Psoas muscle (tissue), 7 donors: ENCODE measurements at regions not wholly inside any gene's neighbourhood (a gene's known extent, or its start where the extent isn't known, plus 50 kb on each side); places are given as distances from the start of the nearest gene placed in this dataset.

ENCODE experiments used
- ATAC-seq, 4 donors: fragments of 200-7000 bp; cut with Tn5 transposase; one replicate each; pipeline ENCODE4 v1.9.1; 2020; ENCODE audit warnings: moderate library complexity in 3 of 4, mild to moderate bottlenecking in 2 of 4
- DNase-seq, 2 donors: peaks; one replicate each; pipeline ENCODE4 v3.0.0-alpha.2; 2020
- H3K27ac ChIP-seq: fragments of 200-600 bp; one replicate; pipeline ENCODE4 v1.8.0; 2022
- H3K27me3 ChIP-seq, 3 donors: fragments of 200-600 bp in 1 of 3; one replicate each; pipeline versions ENCODE4 v1.6.1 to v1.8.0; 2013 to 2022; ENCODE audit warnings: low read length in 2 of 3, mild to moderate bottlenecking in 2 of 3, moderate library complexity in 1 of 3; ENCODE audit not compliant: insufficient read depth in 3 of 3
- H3K36me3 ChIP-seq, 2 donors: fragments of 200-600 bp in 1 of 2; one replicate each; pipeline versions ENCODE4 v1.6.1 to v1.8.0; 2013 to 2022; ENCODE audit warnings: low read depth in 1 of 2, mild to moderate bottlenecking in 1 of 2, moderate library complexity in 1 of 2; ENCODE audit not compliant: insufficient read depth in 1 of 2
- H3K4me1 ChIP-seq: fragments of 200-600 bp; one replicate; pipeline ENCODE4 v1.8.0; 2022
- H3K4me3 ChIP-seq: fragments of 200-600 bp; one replicate; pipeline ENCODE4 v1.8.0; 2022; ENCODE audit warnings: mild to moderate bottlenecking
- H3K9me3 ChIP-seq: fragments of 200-600 bp; one replicate; pipeline ENCODE4 v1.8.0; 2022
- CTCF ChIP-seq: fragments of 200-600 bp; IDR thresholded peaks from one replicate; pipeline ENCODE4 v1.8.0; 2022; ENCODE audit warnings: antibody characterized with exemption
- WGBS, 3 donors: extraction: QIAGEN DNeasy Blood & Tissue Kit; methylation state at CpG; one replicate each; pipeline versions ENCODE4 v1.1.6 to v1.1.7; 2013; 5-methylcytosine and 5-hydroxymethylcytosine counted together
- intact Hi-C, 2 donors: fragments of 100-400 bp; cut with DNase I; formaldehyde crosslinking; loops; one replicate each; pipeline versions ENCODE4 v1.11.0 to v1.14.2; 2022
- donor health status: healthy with polysubstance abuse.
- donor health status: DM: no; HTN: no; CAD: no; lungs with moderate emphysema.
- donor health status: Bipolar disorder and iron deficiency.
- donor health status: healthy.
- donor health status: DM: yes; HTN: yes; CAD: no.
- donor health status: DM: no; HTN: no; CAD: no.
- donor health status: DM: yes; HTN: yes; CAD: no.

GRCh38 chr10:59016043-59016442 is 160.4 kb upstream of the PHYHIPL start:
- no peaks in the 10 kb centered on the region for H3K36me3 ChIP-seq
- intact Hi-C loops: no loop called here
- H3K9me3 ChIP-seq: no peaks in the 10 kb centered on the region
- DNase-seq: no peak
- 55 to 63% (median 61%) methylated on average over 4 of the region's 4 CpGs for WGBS, 3 donors
- H3K27me3 ChIP-seq: peaks cover 0 to 4% (median 0%) of the 10 kb centered on the region in 3 donors
- H3K4me1 ChIP-seq: no peaks in the 10 kb centered on the region
- H3K4me3 ChIP-seq: no peak overlapping the region
- no peak overlapping the region for H3K27ac ChIP-seq
- TF ChIP-seq CTCF: no peak
- ATAC-seq: no peak

- DNase-seq (no peak), ATAC-seq (no peak)
- H3K9me3 ChIP-seq: no peaks in the 10 kb centered on the region
- intact Hi-C loops: no loop called here
- no peak for TF ChIP-seq CTCF
- H3K36me3 ChIP-seq: no peaks in the 10 kb centered on the region
- no peaks in the 10 kb centered on the region for H3K4me1 ChIP-seq
- H3K27me3 ChIP-seq: peaks cover 0 to 4% (median 0%) of the 10 kb centered on the region in 3 donors
- 43 to 53% (median 44%) methylated on average over 5 of the region's 5 CpGs for WGBS, 3 donors
- peak overlapping the region; percentile 26 for H3K4me3 ChIP-seq
- no peak overlapping the region for H3K27ac ChIP-seq
Observed at GRCh38 chr10:59018977-59019376, 157.5 kb upstream of the PHYHIPL start.

- H3K36me3 ChIP-seq: no peaks in the 10 kb centered on the region
- no peak for TF ChIP-seq CTCF
- no peaks in the 10 kb centered on the region for H3K9me3 ChIP-seq
- H3K27ac ChIP-seq: no peak overlapping the region
- DNase-seq (no peak), ATAC-seq (no peak)
- H3K4me1 ChIP-seq: no peaks in the 10 kb centered on the region
- H3K4me3 ChIP-seq: peak overlapping the region; percentile 26
- WGBS, 3 donors: 8 to 23% (median 11%) methylated on average over 3 of the region's 3 CpGs
- intact Hi-C loops: no loop called here
- H3K27me3 ChIP-seq: peaks cover 0 to 4% (median 0%) of the 10 kb centered on the region in 3 donors
Observed at GRCh38 chr10:59019603-59020002, 156.8 kb upstream of the PHYHIPL start.

GRCh38 chr10:59020502-59020901 is 155.9 kb upstream of the PHYHIPL start:
- TF ChIP-seq CTCF: no peak

More at GRCh38 chr10:59020502-59020901, 155.9 kb upstream of the PHYHIPL start:
- DNase-seq (no peak), ATAC-seq (no peak)
- Histone ChIP-seq H3K9me3 (no peaks in the 10 kb centered on the region), H3K27ac (no peak overlapping the region), H3K4me3 (no peak overlapping the region), H3K36me3 (no peaks in the 10 kb centered on the region), H3K4me1 (no peaks in the 10 kb centered on the region), H3K27me3 (peaks cover 0 to 4% (median 0%) of the 10 kb centered on the region in 3 donors)
- intact Hi-C loops: no loop called here
- WGBS, 3 donors: 86 to 95% (median 93%) methylated on average over 4 of the region's 4 CpGs
